ENCODE measurements at regions not wholly inside any gene's neighbourhood (a gene's known extent, or its start where the extent isn't known, plus 50 kb on each side); places are given as distances from the start of the nearest gene placed in this dataset.

GRCh38 chr7:46170792-46171191 lies 249.7 kb upstream of the IGFBP3 start:
- no peaks in the 10 kb centered on the region for H3K4me1 ChIP-seq (ENCODE audit: control insufficient read depth in 4 of 4, insufficient read depth in 4 of 4, low read length in 3 of 4)
- no peak overlapping the region for H3K27ac ChIP-seq (ENCODE audit: low read depth in 1 of 2, low read length in 2 of 2)
- no peak overlapping the region for H3K4me3 ChIP-seq (ENCODE audit: low read depth in 1 of 3, low read length in 3 of 3)
- TF ChIP-seq RAD21 (IDR thresholded peaks at IDR 0.05) (no peak), JUND (IDR thresholded peaks at IDR 0.05) (no peak), REST (IDR thresholded peaks at IDR 0.05) (no peak), FOXA2 (IDR thresholded peaks at IDR 0.05) (no peak), RXRA (IDR thresholded peaks at IDR 0.05) (no peak)
- no peaks in the 10 kb centered on the region for H3K27me3 ChIP-seq (ENCODE audit: control insufficient read depth in 4 of 4, insufficient read depth in 4 of 4, low read length in 3 of 4)
- WGBS, result 75% methylated on average over 1 of the region's 1 CpG
- H3K9ac ChIP-seq (ENCODE audit: low read depth in 1 of 2, low read length in 2 of 2), result no peak overlapping the region
- no peak for DNase-seq (ENCODE audit: low spot score)
- no peaks in the 10 kb centered on the region for H3K36me3 ChIP-seq (ENCODE audit: control insufficient read depth in 4 of 4, insufficient read depth in 3 of 4, low read depth in 1 of 4, low read length in 3 of 4)
- no peaks in the 10 kb centered on the region for H3K9me3 ChIP-seq (ENCODE audit: control insufficient read depth in 4 of 4, low read length in 3 of 4)

GRCh38 chr7:46170021-46170420 lies 248.9 kb upstream of the IGFBP3 start:
- 92% methylated on average over 6 of the region's 6 CpGs for WGBS
- DNase-seq (ENCODE audit: low spot score), result no peak
- H3K4me3 ChIP-seq (ENCODE audit: low read depth in 1 of 3, low read length in 3 of 3), result no peak overlapping the region
- no peaks in the 10 kb centered on the region for H3K36me3 ChIP-seq (ENCODE audit: control insufficient read depth in 4 of 4, insufficient read depth in 3 of 4, low read depth in 1 of 4, low read length in 3 of 4)
- H3K9ac ChIP-seq (ENCODE audit: low read depth in 1 of 2, low read length in 2 of 2), result no peak overlapping the region
- H3K27ac ChIP-seq (ENCODE audit: low read depth in 1 of 2, low read length in 2 of 2), result no peak overlapping the region
- H3K27me3 ChIP-seq (ENCODE audit: control insufficient read depth in 4 of 4, insufficient read depth in 4 of 4, low read length in 3 of 4), result no peaks in the 10 kb centered on the region
- H3K9me3 ChIP-seq (ENCODE audit: control insufficient read depth in 4 of 4, low read length in 3 of 4), result no peaks in the 10 kb centered on the region
- TF ChIP-seq EGR1 (IDR thresholded peaks at IDR 0.05; ENCODE audit: low read depth in 2 of 2) (no peak), ATF3 (IDR thresholded peaks at IDR 0.05) (no peak), FOXA2 (IDR thresholded peaks at IDR 0.05) (no peak), GABPA (IDR thresholded peaks at IDR 0.05 in 1 of 2, conservative IDR thresholded peaks at IDR 0.05 in 1 of 2) (no peak), RXRA (IDR thresholded peaks at IDR 0.05) (no peak), SP1 (IDR thresholded peaks at IDR 0.05) (no peak), NR2F2 (IDR thresholded peaks at IDR 0.05) (no peak), ZBTB33 (IDR thresholded peaks at IDR 0.05) (no peak), TAF1 (conservative IDR thresholded peaks at IDR 0.05) (no peak), HNF4G (IDR thresholded peaks at IDR 0.05) (no peak), HNF4A (conservative IDR thresholded peaks at IDR 0.05) (no peak), MAX (IDR thresholded peaks at IDR 0.05) (no peak)
- H3K4me1 ChIP-seq (ENCODE audit: control insufficient read depth in 4 of 4, insufficient read depth in 4 of 4, low read length in 3 of 4), result no peaks in the 10 kb centered on the region

Measured in liver (tissue), 7 donors.